Neural cell (in vitro differentiated cells): ENCODE measurements at regions not wholly inside any gene's neighbourhood (a gene's known extent, or its start where the extent isn't known, plus 50 kb on each side); places are given as distances from the start of the nearest gene placed in this dataset.

ENCODE experiments used
- CTCF ChIP-seq: fragments of 450-650 bp; IDR thresholded peaks from 2 replicates; pipeline ENCODE4 v1.5.1; 2014; ENCODE audit warnings: antibody characterized with exemption, mild to moderate bottlenecking, moderate library complexity; ENCODE audit not compliant: poor library complexity, severe bottlenecking
- EZH2 ChIP-seq: fragments of 200-600, 300-800 bp; shearing (Covaris generic), sonication (generic); IDR thresholded peaks from 2 replicates; pipeline ENCODE4 v1.6.1; 2014; ENCODE audit warnings: antibody characterized with exemption, low read length, borderline replicate concordance, mild to moderate bottlenecking; ENCODE audit not compliant: insufficient read depth, poor library complexity, severe bottlenecking
- SMC3 ChIP-seq: fragments of 450-650 bp; conservative IDR thresholded peaks from 2 replicates; pipeline ENCODE4 v1.6.1; 2014; ENCODE audit warnings: antibody characterized with exemption, mild to moderate bottlenecking, moderate library complexity; ENCODE audit not compliant: poor library complexity

- TF ChIP-seq SMC3 (no peak), EZH2 (no peak), CTCF (no peak)
Observed at GRCh38 chr3:162970292-162970691, 1473.7 kb downstream of the OTOL1 start.
